Esophagus muscularis mucosa (tissue), 4 donors: ENCODE measurements at regions not wholly inside any gene's neighbourhood (a gene's known extent, or its start where the extent isn't known, plus 50 kb on each side); places are given as distances from the start of the nearest gene placed in this dataset.
A peak's percentile ranks its signal among the peaks of the same experiment; 100 is the strongest.

Experiments
- DNase-seq: peaks from one replicate; pipeline ENCODE4 v3.0.0-alpha.2; 2017; ENCODE audit errors: extremely low spot score
- H3K27ac ChIP-seq, 4 donors: fragments of 200-600 bp; sonication (generic); replicated peaks in 1 of 4; 1 replicate in 3 of 4; 2 replicates in 1 of 4; pipeline ENCODE4 v1.5.1; 2016 to 2019; ENCODE audit warnings: mild to moderate bottlenecking in 1 of 4
- H3K27me3 ChIP-seq, 4 donors: fragments of 200-600 bp; sonication (generic); one replicate each; pipeline versions ENCODE4 v1.5.1 to v1.6.0; 2016 to 2019
- H3K36me3 ChIP-seq, 4 donors: fragments of 200-600 bp; sonication (generic); one replicate each; pipeline ENCODE4 v1.5.1; 2016 to 2019
- H3K4me1 ChIP-seq, 4 donors: fragments of 200-600 bp; sonication (generic); one replicate each; pipeline ENCODE4 v1.5.1; 2016 to 2019
- H3K4me3 ChIP-seq, 4 donors: fragments of 200-600 bp; sonication (generic); 1 replicate in 2 of 4; 2 replicates in 2 of 4; pipeline ENCODE4 v1.5.1; 2016 to 2019; ENCODE audit warnings: mild to moderate bottlenecking in 4 of 4, moderate library complexity in 1 of 4
- H3K9me3 ChIP-seq, 4 donors: fragments of 200-600 bp; sonication (generic); 1 replicate in 3 of 4; 2 replicates in 1 of 4; pipeline ENCODE4 v1.5.1; 2016 to 2019
- CTCF ChIP-seq, 3 experiments: fragments of 200-600 bp in 2 of 3; fragments of 450-650 bp in 1 of 3; sonication (generic) in 2 of 3; IDR thresholded peaks; one replicate each; pipeline ENCODE4 v1.5.1; 2017 to 2019; ENCODE audit warnings: antibody characterized with exemption in 3 of 3, mild to moderate bottlenecking in 2 of 3, moderate library complexity in 1 of 3
- EP300 ChIP-seq: sonication (generic); formaldehyde crosslinking; IDR thresholded peaks from one replicate; pipeline ENCODE4 v1.6.1; 2017; ENCODE audit warnings: antibody characterized with exemption
- POLR2A ChIP-seq: fragments of 450-650 bp; IDR thresholded peaks from one replicate; pipeline ENCODE4 v1.6.1; 2017; ENCODE audit warnings: antibody characterized with exemption, moderate library complexity, mild to moderate bottlenecking, low read depth
- POLR2AphosphoS5 ChIP-seq, 2 donors: sonication (generic); formaldehyde crosslinking; IDR thresholded peaks; one replicate each; pipeline ENCODE4 v1.6.1; 2017; ENCODE audit warnings: antibody characterized with exemption in 2 of 2
- WGBS: methylation state at CpG from one replicate; pipeline ENCODE4 v1.1.5; 2018; 5-methylcytosine and 5-hydroxymethylcytosine counted together
- intact Hi-C: fragments of 100-400 bp; cut with DNase I; formaldehyde crosslinking; loops from one replicate; pipeline ENCODE4 v1.15.1; 2023

- TF ChIP-seq CTCF (IDR thresholded peaks at IDR 0.05): no peak
- TF ChIP-seq POLR2AphosphoS5 (IDR thresholded peaks at IDR 0.05): no peak
- TF ChIP-seq EP300: no peak
- TF ChIP-seq POLR2A: no peak
- no peaks in the 10 kb centered on the region for H3K27me3 ChIP-seq
- peak; percentile 80 for DNase-seq
- intact Hi-C loops: no loop called here
- no peak overlapping the region for H3K4me3 ChIP-seq
- H3K27ac ChIP-seq: no peak overlapping the region
- WGBS: 66% methylated on average over 4 of the region's 4 CpGs
- H3K9me3 ChIP-seq: peaks cover 0 to 5% (median 2%) of the 10 kb centered on the region in 4 donors
- H3K36me3 ChIP-seq: no peaks in the 10 kb centered on the region
- no peaks in the 10 kb centered on the region for H3K4me1 ChIP-seq
Observed at GRCh38 chr2:60148716-60149115, 404.7 kb downstream of the BCL11A start.

DNA sequence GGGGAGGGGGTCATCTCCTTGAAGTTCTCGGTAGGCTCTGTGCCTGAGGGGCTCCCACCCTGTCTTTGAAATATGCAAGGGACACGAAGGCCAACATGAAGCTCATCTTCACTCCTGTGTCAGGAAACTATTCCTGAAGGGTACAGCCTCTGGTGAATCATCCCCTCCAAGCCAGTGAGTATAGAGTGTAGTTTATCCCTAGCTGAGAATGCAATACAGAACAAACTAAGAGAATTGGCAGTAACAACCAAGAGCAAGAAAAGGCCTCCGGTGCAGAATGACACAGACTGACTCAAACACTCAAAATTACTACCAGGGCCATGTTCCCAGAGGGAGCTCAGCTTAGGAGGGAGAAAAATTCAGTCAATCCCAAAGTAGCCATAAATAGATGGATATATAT, 413.3 kb downstream of the BCL11A start:
- DNase-seq: no peak
- H3K36me3 ChIP-seq: no peaks in the 10 kb centered on the region
- TF ChIP-seq EP300 (no peak), CTCF (IDR thresholded peaks at IDR 0.05) (no peak), POLR2AphosphoS5 (IDR thresholded peaks at IDR 0.05) (no peak), POLR2A (no peak)
- peaks cover 0 to 19% (median 13%) of the 10 kb centered on the region in 4 donors for H3K9me3 ChIP-seq
- intact Hi-C loops: no loop called here
- H3K4me3 ChIP-seq: no peak overlapping the region
- H3K27me3 ChIP-seq: no peaks in the 10 kb centered on the region
- WGBS: 72% methylated on average over 3 of the region's 3 CpGs
- no peak overlapping the region for H3K27ac ChIP-seq
- H3K4me1 ChIP-seq: no peaks in the 10 kb centered on the region

GRCh38 chr2:60136913-60137312, 416.5 kb downstream of the BCL11A start:
- intact Hi-C loops: no loop called here
- no peak overlapping the region for H3K27ac ChIP-seq
- no peak for DNase-seq
- no peak overlapping the region for H3K4me3 ChIP-seq
- H3K4me1 ChIP-seq: no peaks in the 10 kb centered on the region
- TF ChIP-seq CTCF (IDR thresholded peaks at IDR 0.05) (no peak), POLR2A (no peak), POLR2AphosphoS5 (IDR thresholded peaks at IDR 0.05) (no peak), EP300 (no peak)
- H3K36me3 ChIP-seq: no peaks in the 10 kb centered on the region
- H3K27me3 ChIP-seq: no peaks in the 10 kb centered on the region
- 89% methylated on average over 2 of the region's 2 CpGs for WGBS
- H3K9me3 ChIP-seq: peaks cover 0 to 20% (median 14%) of the 10 kb centered on the region in 4 donors

- intact Hi-C loops: no loop called here
- TF ChIP-seq POLR2AphosphoS5 (IDR thresholded peaks at IDR 0.05): no peak
- TF ChIP-seq EP300: no peak
- no peak for TF ChIP-seq CTCF (IDR thresholded peaks at IDR 0.05)
- no peak for TF ChIP-seq POLR2A
Observed at GRCh38 chr2:60127191-60127590, 426.3 kb downstream of the BCL11A start.

More at GRCh38 chr2:60127191-60127590, 426.3 kb downstream of the BCL11A start:
- Histone ChIP-seq H3K36me3 (no peaks in the 10 kb centered on the region), H3K9me3 (no peaks in the 10 kb centered on the region), H3K27ac (no peak overlapping the region), H3K4me3 (no peak overlapping the region), H3K27me3 (no peaks in the 10 kb centered on the region), H3K4me1 (no peaks in the 10 kb centered on the region)
- WGBS: 96% methylated on average over 2 of the region's 2 CpGs
- no peak for DNase-seq
